Prostate gland (tissue), 2 donors: ENCODE measurements at regions not wholly inside any gene's neighbourhood (a gene's known extent, or its start where the extent isn't known, plus 50 kb on each side); places are given as distances from the start of the nearest gene placed in this dataset.

ENCODE experiments used
- DNase-seq: peaks from one replicate; pipeline ENCODE4 v3.0.0-alpha.2; 2019; ENCODE audit warnings: low spot score
- H3K27ac ChIP-seq, 2 donors: fragments of 200-600 bp; sonication (generic); 2 replicates each; pipeline ENCODE4 v1.5.1; 2017 to 2019
- H3K27me3 ChIP-seq: fragments of 200-600 bp; sonication (generic); replicated peaks from 2 replicates; pipeline ENCODE4 v1.5.1; 2019; ENCODE audit not compliant: insufficient read depth
- H3K36me3 ChIP-seq, 2 donors: fragments of 200-600 bp; sonication (generic); 1 replicate in 1 of 2; 2 replicates in 1 of 2; pipeline versions ENCODE4 v1.5.1 to v1.8.1; 2017 to 2019
- H3K4me1 ChIP-seq: fragments of 200-600 bp; sonication (generic); replicated peaks from 2 replicates; pipeline ENCODE4 v1.5.1; 2019
- H3K4me3 ChIP-seq, 2 donors: fragments of 200-600 bp; sonication (generic); 2 replicates each; pipeline ENCODE4 v1.5.1; 2017 to 2019
- H3K9me3 ChIP-seq: fragments of 200-600 bp; sonication (generic); 2 replicates; pipeline ENCODE4 v1.5.1; 2017
- CTCF ChIP-seq, 4 experiments: fragments of 200-600 bp in 2 of 4; fragments of 450-650 bp in 2 of 4; sonication (generic) in 2 of 4; IDR thresholded peaks; 1 replicate in 3 of 4; 2 replicates in 1 of 4; pipeline ENCODE4 v1.5.1; 2016 to 2019; ENCODE audit warnings: antibody characterized with exemption in 4 of 4, mild to moderate bottlenecking in 2 of 4, moderate library complexity in 2 of 4
- POLR2A ChIP-seq: fragments of 450-650 bp; IDR thresholded peaks from one replicate; pipeline ENCODE4 v1.6.1; 2016; ENCODE audit warnings: antibody characterized with exemption, mild to moderate bottlenecking
- POLR2AphosphoS5 ChIP-seq: sonication (generic); formaldehyde crosslinking; IDR thresholded peaks from one replicate; pipeline ENCODE4 v1.6.1; 2017; ENCODE audit warnings: antibody characterized with exemption
- WGBS: methylation state at CpG from one replicate; pipeline ENCODE4 v1.1.5; 2018; 5-methylcytosine and 5-hydroxymethylcytosine counted together
- intact Hi-C: fragments of 100-400 bp; cut with DNase I; formaldehyde crosslinking; loops from one replicate; pipeline ENCODE4 v1.14.2; 2022

GRCh38 chr9:78856781-78857180 lies 559.9 kb downstream of the PSAT1 start:
- no peak overlapping the region for H3K27ac ChIP-seq

GRCh38 chr9:78857373-78858225 lies 560.7 kb downstream of the PSAT1 start:
- Histone ChIP-seq H3K27ac (no peak overlapping the region), H3K36me3 (no peaks in the 10 kb centered on the region), H3K4me1 (no peaks in the 10 kb centered on the region), H3K27me3 (no peaks in the 10 kb centered on the region), H3K9me3 (no peaks in the 10 kb centered on the region), H3K4me3 (no peak overlapping the region)
- intact Hi-C loops = no loop called here
- no peak for DNase-seq
- WGBS = 81% methylated on average over 23 of the region's 23 CpGs
- no peak for TF ChIP-seq POLR2AphosphoS5
- TF ChIP-seq CTCF (IDR thresholded peaks at IDR 0.05) = no peak
- no peak for TF ChIP-seq POLR2A

More at GRCh38 chr9:78856781-78857180, 559.9 kb downstream of the PSAT1 start:
- no peaks in the 10 kb centered on the region for H3K4me1 ChIP-seq
- no peaks in the 10 kb centered on the region for H3K36me3 ChIP-seq
- no peak for DNase-seq
- no peak overlapping the region for H3K4me3 ChIP-seq
- intact Hi-C loops = no loop called here
- H3K9me3 ChIP-seq = no peaks in the 10 kb centered on the region
- WGBS = 49% methylated on average over 8 of the region's 8 CpGs
- no peaks in the 10 kb centered on the region for H3K27me3 ChIP-seq
- TF ChIP-seq POLR2AphosphoS5 (no peak), POLR2A (no peak), CTCF (IDR thresholded peaks at IDR 0.05) (no peak)

- Histone ChIP-seq H3K9me3 (no peaks in the 10 kb centered on the region), H3K4me1 (no peaks in the 10 kb centered on the region), H3K36me3 (no peaks in the 10 kb centered on the region), H3K4me3 (no peak overlapping the region), H3K27ac (no peak overlapping the region), H3K27me3 (no peaks in the 10 kb centered on the region)
- 62% methylated on average over 1 of the region's 1 CpG for WGBS
- no peak for TF ChIP-seq POLR2AphosphoS5
- intact Hi-C loops = no loop called here
- no peak for DNase-seq
Measured at GRCh38 chr9:78858266-78858665, 561.3 kb downstream of the PSAT1 start.

- Histone ChIP-seq H3K27ac (no peak overlapping the region), H3K36me3 (no peaks in the 10 kb centered on the region), H3K27me3 (no peaks in the 10 kb centered on the region), H3K4me3 (no peak overlapping the region), H3K9me3 (no peaks in the 10 kb centered on the region), H3K4me1 (no peaks in the 10 kb centered on the region)
- TF ChIP-seq POLR2AphosphoS5 (no peak), CTCF (IDR thresholded peaks at IDR 0.05) (no peak)
- intact Hi-C loops = no loop called here
- DNase-seq = no peak
Measured at GRCh38 chr9:78860801-78861475, 564.0 kb downstream of the PSAT1 start.

- no peaks in the 10 kb centered on the region for H3K9me3 ChIP-seq
- H3K4me3 ChIP-seq = no peak overlapping the region
- 19% methylated on average over 4 of the region's 4 CpGs for WGBS
- no peaks in the 10 kb centered on the region for H3K4me1 ChIP-seq
- intact Hi-C loops = no loop called here
- DNase-seq = no peak
- H3K27ac ChIP-seq = no peak overlapping the region
- H3K27me3 ChIP-seq = no peaks in the 10 kb centered on the region
- TF ChIP-seq CTCF (IDR thresholded peaks at IDR 0.05) = no peak
- no peak for TF ChIP-seq POLR2A
- TF ChIP-seq POLR2AphosphoS5 = no peak
- H3K36me3 ChIP-seq = no peaks in the 10 kb centered on the region
Measured at GRCh38 chr9:78863531-78863930, 566.6 kb downstream of the PSAT1 start.
